Right renal cortex interstitium (tissue), 3 donors: ENCODE measurements at regions not wholly inside any gene's neighbourhood (a gene's known extent, or its start where the extent isn't known, plus 50 kb on each side); places are given as distances from the start of the nearest gene placed in this dataset.
"Not testable (repeated sequence)": the region's sequence is repeated elsewhere in the genome, so short reads cannot be mapped to it uniquely, and the experiment has no call there.

Experiments used
- DNase-seq, 3 donors: peaks; one replicate each; pipeline ENCODE4 v3.0.0-alpha.2; 2013; ENCODE audit warnings: low read depth in 3 of 3, low spot score in 2 of 3

DNA sequence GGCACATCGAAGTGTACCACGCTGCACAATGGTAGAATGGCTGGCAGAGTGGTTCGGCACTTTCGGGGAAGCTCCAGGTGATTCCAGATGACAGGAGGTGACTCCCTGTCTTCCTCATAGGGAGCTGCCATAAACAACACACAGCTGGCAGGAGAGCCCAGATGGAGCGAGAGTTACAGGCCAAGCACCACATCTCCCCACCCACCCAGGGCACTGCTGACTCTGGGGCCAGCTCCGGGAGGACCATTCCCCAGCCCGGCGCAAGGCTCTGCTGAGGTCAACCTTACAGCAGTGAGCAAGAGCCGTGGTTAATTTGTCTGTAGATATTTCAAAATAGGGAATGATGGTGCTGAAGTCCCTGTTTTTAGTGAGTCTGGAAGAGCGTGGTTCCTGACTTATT lies 78.8 kb upstream of the HMGXB4 start:
- DNase-seq, result no peak

DNA sequence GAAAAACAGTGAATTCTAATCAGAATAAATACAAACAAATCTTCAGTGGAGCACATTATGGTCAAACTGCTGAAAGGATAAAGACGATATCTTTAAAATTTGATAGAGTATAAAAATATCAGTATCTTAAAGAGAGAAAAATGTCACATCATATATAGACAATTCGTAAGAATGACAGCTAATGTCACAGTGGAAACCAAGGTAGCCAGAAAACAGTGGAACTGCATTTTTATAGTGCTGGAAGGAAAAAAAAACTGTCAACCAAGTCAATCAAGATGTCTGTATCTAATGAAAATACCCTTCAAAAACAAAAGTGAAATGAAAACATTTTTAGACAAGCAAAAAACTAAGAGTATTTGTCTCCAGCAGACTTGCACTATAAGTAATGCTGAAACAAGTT lies 73.4 kb upstream of the HMGXB4 start:
- no peak for DNase-seq

- no peak for DNase-seq
These were observed 70.8 kb upstream of the HMGXB4 start for GRCh38 chr22:35186492-35186891.

GRCh38 chr22:35188930-35189329 lies 68.4 kb upstream of the HMGXB4 start:
- DNase-seq, result not testable (repeated sequence)

GRCh38 chr22:35189559-35189958 lies 67.7 kb upstream of the HMGXB4 start:
- DNase-seq, result no peak

GRCh38 chr22:35191412-35191811 lies 65.9 kb upstream of the HMGXB4 start:
- DNase-seq, result no peak

GRCh38 chr22:35192129-35192918 lies 65.0 kb upstream of the HMGXB4 start:
- DNase-seq, result no peak

GRCh38 chr22:35195226-35195625 lies 62.1 kb upstream of the HMGXB4 start:
- no peak for DNase-seq

GRCh38 chr22:35195821-35196220 lies 61.5 kb upstream of the HMGXB4 start:
- no peak for DNase-seq

GRCh38 chr22:35197071-35197470 lies 60.2 kb upstream of the HMGXB4 start:
- DNase-seq, result no peak

GRCh38 chr22:35197886-35198285 lies 59.4 kb upstream of the HMGXB4 start:
- no peak for DNase-seq

DNA sequence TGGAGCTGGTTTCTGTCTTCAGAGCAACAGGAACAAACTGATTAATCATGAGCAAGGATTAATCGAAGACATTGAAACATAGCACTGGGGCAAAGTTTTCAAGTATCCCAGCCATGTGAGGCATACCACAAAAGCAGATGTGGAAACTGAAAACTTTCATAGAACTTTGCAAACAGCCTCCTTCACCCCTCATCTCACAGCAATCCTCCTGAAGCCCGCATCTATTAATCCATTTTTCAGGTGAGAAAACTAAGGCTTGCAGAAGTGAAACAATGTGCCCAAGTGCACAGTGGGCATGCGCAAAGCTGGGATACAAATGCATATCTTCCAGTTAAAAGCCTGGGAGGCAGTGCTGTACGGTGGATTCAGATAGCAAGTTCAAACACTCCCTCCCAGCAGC lies 58.6 kb upstream of the HMGXB4 start:
- no peak for DNase-seq

- DNase-seq, result no peak
These were observed 54.9 kb upstream of the HMGXB4 start for GRCh38 chr22:35202376-35202775.

- no peak for DNase-seq
These were observed 53.7 kb upstream of the HMGXB4 start for GRCh38 chr22:35203583-35203982.

GRCh38 chr22:35204807-35205775 lies 52.2 kb upstream of the HMGXB4 start:
- no peak for DNase-seq

DNA sequence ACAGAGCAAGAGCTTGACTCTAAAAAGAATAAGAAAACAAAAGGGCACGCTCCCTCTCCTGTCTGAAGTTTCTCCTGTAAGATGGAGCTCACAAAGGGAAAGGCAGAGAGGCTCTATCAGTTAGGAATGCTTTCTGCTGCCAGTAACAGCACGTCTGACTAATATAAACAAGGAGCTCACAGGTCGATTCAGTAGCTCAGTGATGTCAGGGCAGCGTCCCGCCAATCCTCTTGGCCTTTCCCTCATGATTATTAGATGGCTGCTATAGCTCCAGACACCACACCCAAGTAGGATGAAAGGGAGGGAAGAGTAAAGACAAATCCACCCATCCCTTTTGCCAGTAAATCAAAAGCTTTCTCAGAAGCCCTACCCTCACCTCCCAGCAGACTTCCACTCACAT lies 51.3 kb upstream of the HMGXB4 start:
- DNase-seq, result no peak

GRCh38 chr22:35206889-35207288 lies 50.4 kb upstream of the HMGXB4 start:
- DNase-seq, result no peak
